Prostate gland (tissue), 2 donors: ENCODE measurements at regions not wholly inside any gene's neighbourhood (a gene's known extent, or its start where the extent isn't known, plus 50 kb on each side); places are given as distances from the start of the nearest gene placed in this dataset.

Experiments used
- DNase-seq: peaks from one replicate; pipeline ENCODE4 v3.0.0-alpha.2; 2019; ENCODE audit warnings: low spot score
- H3K27ac ChIP-seq, 2 donors: fragments of 200-600 bp; sonication (generic); 2 replicates each; pipeline ENCODE4 v1.5.1; 2017 to 2019
- H3K27me3 ChIP-seq: fragments of 200-600 bp; sonication (generic); replicated peaks from 2 replicates; pipeline ENCODE4 v1.5.1; 2019; ENCODE audit not compliant: insufficient read depth
- H3K36me3 ChIP-seq, 2 donors: fragments of 200-600 bp; sonication (generic); 1 replicate in 1 of 2; 2 replicates in 1 of 2; pipeline versions ENCODE4 v1.5.1 to v1.8.1; 2017 to 2019
- H3K4me1 ChIP-seq: fragments of 200-600 bp; sonication (generic); replicated peaks from 2 replicates; pipeline ENCODE4 v1.5.1; 2019
- H3K4me3 ChIP-seq, 2 donors: fragments of 200-600 bp; sonication (generic); 2 replicates each; pipeline ENCODE4 v1.5.1; 2017 to 2019
- H3K9me3 ChIP-seq: fragments of 200-600 bp; sonication (generic); 2 replicates; pipeline ENCODE4 v1.5.1; 2017
- POLR2A ChIP-seq: fragments of 450-650 bp; IDR thresholded peaks from one replicate; pipeline ENCODE4 v1.6.1; 2016; ENCODE audit warnings: antibody characterized with exemption, mild to moderate bottlenecking
- POLR2AphosphoS5 ChIP-seq: sonication (generic); formaldehyde crosslinking; IDR thresholded peaks from one replicate; pipeline ENCODE4 v1.6.1; 2017; ENCODE audit warnings: antibody characterized with exemption
- WGBS: methylation state at CpG from one replicate; pipeline ENCODE4 v1.1.5; 2018; 5-methylcytosine and 5-hydroxymethylcytosine counted together
- intact Hi-C: fragments of 100-400 bp; cut with DNase I; formaldehyde crosslinking; loops from one replicate; pipeline ENCODE4 v1.14.2; 2022
- TF ChIP-seq, protein P1 (sequence below), 4 experiments: fragments of 200-600 bp in 2 of 4; fragments of 450-650 bp in 2 of 4; sonication (generic) in 2 of 4; IDR thresholded peaks; 1 replicate in 3 of 4; 2 replicates in 1 of 4; pipeline ENCODE4 v1.5.1; 2016 to 2019; ENCODE audit warnings: antibody characterized with exemption in 4 of 4, mild to moderate bottlenecking in 2 of 4, moderate library complexity in 2 of 4

DNA sequence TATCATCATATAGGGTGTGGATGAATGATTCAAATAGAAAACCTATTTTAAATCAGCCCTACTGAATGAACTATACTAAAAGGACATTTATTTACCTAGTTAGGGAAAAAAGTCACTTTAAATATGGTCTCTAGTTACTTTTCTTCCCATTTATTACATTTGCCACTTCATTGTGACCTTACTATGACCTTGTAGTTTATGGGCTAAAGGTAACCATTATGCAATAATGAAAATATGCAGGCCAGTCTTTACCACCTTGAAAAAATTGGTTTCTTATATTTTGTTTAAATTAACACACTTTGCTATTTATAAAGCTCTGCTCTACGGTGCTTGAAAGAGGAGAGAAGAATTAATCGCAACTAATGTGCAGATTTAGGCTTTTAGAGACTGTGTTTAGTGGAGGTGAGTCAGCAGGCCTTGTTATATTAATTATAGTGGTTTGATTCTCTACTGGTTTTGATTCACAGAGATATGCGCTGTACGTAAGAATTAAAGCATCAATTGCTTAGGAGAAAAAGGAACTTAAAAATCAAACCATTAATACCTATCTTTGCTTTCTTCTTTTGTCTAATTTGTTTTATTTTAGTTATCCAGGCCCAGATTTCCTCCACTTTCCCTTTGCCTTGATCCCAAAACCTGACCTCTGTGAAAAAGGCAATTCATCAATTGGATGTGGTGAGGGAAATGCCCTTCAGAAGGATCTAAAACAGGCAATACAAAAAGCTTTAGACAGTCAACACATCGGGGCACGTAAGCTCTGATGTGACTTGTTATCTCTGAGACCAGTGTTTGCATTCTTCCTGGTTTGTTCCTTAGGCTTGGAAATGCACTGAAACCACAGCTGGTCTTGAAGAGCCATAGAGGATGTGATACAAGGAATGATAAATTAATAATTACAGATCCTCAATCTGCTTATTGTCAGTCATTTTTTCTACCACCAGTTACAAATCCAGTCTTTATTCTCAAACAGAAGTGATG is 141.2 kb upstream of the HDAC9 start:
- Histone ChIP-seq H3K27ac (no peak overlapping the region), H3K27me3 (no peaks in the 10 kb centered on the region), H3K4me3 (no peak overlapping the region), H3K9me3 (no peaks in the 10 kb centered on the region), H3K4me1 (no peaks in the 10 kb centered on the region), H3K36me3 (no peaks in the 10 kb centered on the region)
- TF ChIP-seq POLR2AphosphoS5 (no peak), POLR2A (no peak)
- TF ChIP-seq, protein P1, sequence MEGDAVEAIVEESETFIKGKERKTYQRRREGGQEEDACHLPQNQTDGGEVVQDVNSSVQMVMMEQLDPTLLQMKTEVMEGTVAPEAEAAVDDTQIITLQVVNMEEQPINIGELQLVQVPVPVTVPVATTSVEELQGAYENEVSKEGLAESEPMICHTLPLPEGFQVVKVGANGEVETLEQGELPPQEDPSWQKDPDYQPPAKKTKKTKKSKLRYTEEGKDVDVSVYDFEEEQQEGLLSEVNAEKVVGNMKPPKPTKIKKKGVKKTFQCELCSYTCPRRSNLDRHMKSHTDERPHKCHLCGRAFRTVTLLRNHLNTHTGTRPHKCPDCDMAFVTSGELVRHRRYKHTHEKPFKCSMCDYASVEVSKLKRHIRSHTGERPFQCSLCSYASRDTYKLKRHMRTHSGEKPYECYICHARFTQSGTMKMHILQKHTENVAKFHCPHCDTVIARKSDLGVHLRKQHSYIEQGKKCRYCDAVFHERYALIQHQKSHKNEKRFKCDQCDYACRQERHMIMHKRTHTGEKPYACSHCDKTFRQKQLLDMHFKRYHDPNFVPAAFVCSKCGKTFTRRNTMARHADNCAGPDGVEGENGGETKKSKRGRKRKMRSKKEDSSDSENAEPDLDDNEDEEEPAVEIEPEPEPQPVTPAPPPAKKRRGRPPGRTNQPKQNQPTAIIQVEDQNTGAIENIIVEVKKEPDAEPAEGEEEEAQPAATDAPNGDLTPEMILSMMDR (IDR thresholded peaks at IDR 0.05), result no peak
- 75% methylated on average over 6 of the region's 6 CpGs for WGBS
- DNase-seq, result no peak
- intact Hi-C loops, result loop anchor here (5.0 kb wide), 2 partner anchors 218 to 313 kb away; no protein-coding TSS in a partner anchor

DNA sequence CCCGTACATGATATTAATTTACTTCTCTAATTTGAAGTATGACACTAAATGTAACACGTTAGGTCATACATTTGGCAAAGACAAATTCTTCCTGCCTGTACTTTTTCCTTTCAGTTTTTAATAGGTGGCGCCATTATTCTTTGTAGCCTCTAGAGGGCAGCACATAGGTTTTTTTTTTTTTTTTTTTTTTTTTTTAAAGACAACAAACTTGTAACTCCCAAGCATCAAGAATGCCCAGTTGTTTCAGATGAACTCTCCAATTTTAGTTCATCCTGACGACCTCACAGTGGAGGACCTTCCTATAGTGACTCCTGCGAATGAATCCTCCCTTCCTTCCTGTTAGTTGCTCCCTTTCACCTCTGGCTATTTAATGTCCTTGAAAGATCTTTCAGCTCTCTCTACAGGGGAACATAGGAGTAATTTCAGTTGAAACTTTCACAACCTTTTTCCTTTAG is 139.3 kb upstream of the HDAC9 start:
- DNase-seq, result no peak
- Histone ChIP-seq H3K27me3 (no peaks in the 10 kb centered on the region), H3K27ac (no peak overlapping the region), H3K4me3 (no peak overlapping the region), H3K36me3 (no peaks in the 10 kb centered on the region), H3K4me1 (no peaks in the 10 kb centered on the region), H3K9me3 (no peaks in the 10 kb centered on the region)
- WGBS, result 9% methylated on average over 5 of the region's 5 CpGs
- TF ChIP-seq, protein P1 (IDR thresholded peaks at IDR 0.05), result peak; percentile 40 to 52 (median 48)
- no peak for TF ChIP-seq POLR2AphosphoS5
- intact Hi-C loops, result loop anchor here (5.0 kb wide), 1 partner anchor 216 kb away; no protein-coding TSS in a partner anchor

DNA sequence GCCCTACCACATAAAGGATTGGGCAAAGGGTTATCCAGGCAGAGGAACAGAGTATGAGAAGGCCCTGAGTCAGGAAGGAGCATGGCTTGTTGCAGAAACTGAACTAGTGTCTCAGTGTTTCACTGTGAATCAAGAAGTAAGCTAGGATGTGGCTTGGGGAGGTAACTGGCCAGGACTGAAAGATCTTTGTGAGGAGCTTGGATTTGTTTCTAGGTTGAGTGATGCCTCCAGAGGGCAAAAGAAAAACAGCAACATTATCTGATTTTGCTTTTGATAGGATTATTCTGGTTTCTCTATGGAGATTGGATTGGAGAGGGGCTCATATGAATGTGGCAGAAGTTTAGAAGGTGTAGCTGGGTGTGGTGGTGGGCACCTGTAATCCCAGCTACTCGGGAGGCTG is 137.9 kb upstream of the HDAC9 start:
- Histone ChIP-seq H3K27me3 (no peaks in the 10 kb centered on the region), H3K27ac (no peak overlapping the region), H3K36me3 (no peaks in the 10 kb centered on the region), H3K9me3 (no peaks in the 10 kb centered on the region), H3K4me1 (no peaks in the 10 kb centered on the region), H3K4me3 (no peak overlapping the region)
- intact Hi-C loops, result loop anchor here (5.0 kb wide), 1 partner anchor 215 kb away; no protein-coding TSS in a partner anchor
- 94% methylated on average over 1 of the region's 1 CpG for WGBS
- no peak for DNase-seq
- TF ChIP-seq, protein P1 (IDR thresholded peaks at IDR 0.05), result no peak
- TF ChIP-seq POLR2AphosphoS5 (no peak), POLR2A (no peak)

DNA sequence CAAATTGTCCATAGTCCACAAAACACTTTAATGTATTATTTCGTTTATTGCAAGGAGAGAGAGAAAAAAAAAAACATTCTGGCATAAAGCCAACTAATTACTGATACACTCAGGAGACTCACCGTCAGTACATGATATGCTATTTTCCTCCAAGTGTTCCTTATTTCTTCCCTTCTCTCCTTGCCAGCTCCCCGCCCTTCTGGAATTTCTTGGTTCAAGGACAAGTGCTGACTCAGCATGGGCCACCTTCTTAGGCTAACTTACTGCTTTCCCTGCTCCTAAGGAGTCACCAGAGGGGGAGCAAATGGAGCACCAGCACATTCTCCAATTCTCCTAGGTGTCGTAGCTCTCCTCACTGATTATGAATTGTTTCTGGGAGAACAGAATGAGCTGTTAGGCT is 133.8 kb upstream of the HDAC9 start:
- H3K9me3 ChIP-seq, result no peaks in the 10 kb centered on the region
- intact Hi-C loops, result no loop called here
- TF ChIP-seq, protein P1 (IDR thresholded peaks at IDR 0.05), result no peak
- 66% methylated on average over 4 of the region's 4 CpGs for WGBS
- no peaks in the 10 kb centered on the region for H3K36me3 ChIP-seq
- no peak overlapping the region for H3K27ac ChIP-seq
- H3K4me1 ChIP-seq, result no peaks in the 10 kb centered on the region
- H3K27me3 ChIP-seq, result no peaks in the 10 kb centered on the region
- no peak for DNase-seq
- H3K4me3 ChIP-seq, result no peak overlapping the region
